ENCODE measurements at regions not wholly inside any gene's neighbourhood (a gene's known extent, or its start where the extent isn't known, plus 50 kb on each side); places are given as distances from the start of the nearest gene placed in this dataset.

DNA sequence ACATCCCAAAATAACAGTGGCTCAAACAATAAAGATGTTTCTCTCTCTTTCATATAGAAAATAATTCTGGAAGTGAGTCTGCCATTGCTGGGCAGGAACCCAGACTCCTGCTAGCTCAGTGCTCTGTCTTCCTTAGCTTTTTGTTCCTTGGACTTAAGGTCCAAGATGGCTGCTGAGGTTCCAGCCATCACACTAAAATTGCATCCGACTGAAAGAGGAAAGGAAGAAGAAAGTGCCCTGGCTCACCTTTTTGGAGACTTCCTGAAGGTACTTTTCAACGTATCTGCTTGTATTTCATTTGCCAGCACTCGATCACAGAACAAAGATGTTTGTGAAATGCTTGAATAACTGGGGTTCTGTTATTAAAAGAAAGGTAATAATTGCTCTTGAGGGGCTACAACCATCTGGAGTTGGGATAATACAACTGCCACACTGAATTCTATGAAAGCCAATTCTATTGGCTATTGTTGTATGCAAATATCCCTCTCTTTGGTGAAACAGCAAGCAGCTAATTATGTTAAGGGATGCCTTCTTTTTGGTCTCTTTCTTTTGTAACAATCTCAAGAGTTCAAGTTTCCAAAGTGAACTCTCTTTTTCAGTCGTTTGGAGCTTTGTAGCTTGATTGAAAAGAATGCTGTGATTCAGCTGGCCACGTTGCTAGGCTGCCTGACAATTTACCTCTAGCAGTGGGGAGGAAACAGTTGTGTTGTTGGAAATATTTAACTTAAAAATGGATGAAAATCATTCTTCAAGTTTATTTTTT is 83.9 kb downstream of the BAMBI start:
- TF ChIP-seq, protein P1, sequence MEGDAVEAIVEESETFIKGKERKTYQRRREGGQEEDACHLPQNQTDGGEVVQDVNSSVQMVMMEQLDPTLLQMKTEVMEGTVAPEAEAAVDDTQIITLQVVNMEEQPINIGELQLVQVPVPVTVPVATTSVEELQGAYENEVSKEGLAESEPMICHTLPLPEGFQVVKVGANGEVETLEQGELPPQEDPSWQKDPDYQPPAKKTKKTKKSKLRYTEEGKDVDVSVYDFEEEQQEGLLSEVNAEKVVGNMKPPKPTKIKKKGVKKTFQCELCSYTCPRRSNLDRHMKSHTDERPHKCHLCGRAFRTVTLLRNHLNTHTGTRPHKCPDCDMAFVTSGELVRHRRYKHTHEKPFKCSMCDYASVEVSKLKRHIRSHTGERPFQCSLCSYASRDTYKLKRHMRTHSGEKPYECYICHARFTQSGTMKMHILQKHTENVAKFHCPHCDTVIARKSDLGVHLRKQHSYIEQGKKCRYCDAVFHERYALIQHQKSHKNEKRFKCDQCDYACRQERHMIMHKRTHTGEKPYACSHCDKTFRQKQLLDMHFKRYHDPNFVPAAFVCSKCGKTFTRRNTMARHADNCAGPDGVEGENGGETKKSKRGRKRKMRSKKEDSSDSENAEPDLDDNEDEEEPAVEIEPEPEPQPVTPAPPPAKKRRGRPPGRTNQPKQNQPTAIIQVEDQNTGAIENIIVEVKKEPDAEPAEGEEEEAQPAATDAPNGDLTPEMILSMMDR (IDR thresholded peaks at IDR 0.05; ENCODE audit: low read depth, low read length, poor library complexity, severe bottlenecking) = no peak
- no peak for TF ChIP-seq EZH2phosphoT487 (IDR thresholded peaks at IDR 0.05; ENCODE audit: borderline replicate concordance, low read length)

Measured in DOHH2 (cell line).